K562 (cell line): ENCODE measurements at regions not wholly inside any gene's neighbourhood (a gene's known extent, or its start where the extent isn't known, plus 50 kb on each side); places are given as distances from the start of the nearest gene placed in this dataset.

Source experiments
- BHLHE40 ChIP-seq: IDR thresholded peaks from 2 replicates; pipeline ENCODE4 v1.6.1; 2011; ENCODE audit warnings: low read length, improper control_type of control experiment
- CBFA2T3 ChIP-seq: fragments of 450-650 bp; IDR thresholded peaks from 2 replicates; pipeline ENCODE4 v1.6.1; 2017
- CHD1 ChIP-seq: fragments of 200-600 bp; sonication (generic); IDR thresholded peaks from one replicate; pipeline ENCODE4 v1.6.1; 2012; ENCODE audit warnings: mild to moderate bottlenecking, moderate library complexity, low read length, inconsistent platforms
- DLX4 ChIP-seq: fragments of 250-450 bp; sonication (Bioruptor Pico); IDR thresholded peaks from 2 replicates; pipeline ENCODE4 v1.6.1; 2021; ENCODE audit warnings: mild to moderate bottlenecking
- DPF2 ChIP-seq: fragments of 450-650 bp; IDR thresholded peaks from 2 replicates; pipeline ENCODE4 v1.6.1; 2016
- HNRNPLL ChIP-seq: fragments of 200-400 bp; formaldehyde crosslinking; IDR thresholded peaks from 2 replicates; pipeline ENCODE4 v1.6.1; 2017; ENCODE audit warnings: low read length, low read depth, mild to moderate bottlenecking; ENCODE audit not compliant: poor library complexity, severe bottlenecking
- HSF4 ChIP-seq: fragments of 250-450 bp; sonication (Bioruptor Pico); IDR thresholded peaks from 2 replicates; pipeline ENCODE4 v2.1.2; 2022; ENCODE audit warnings: mild to moderate bottlenecking, moderate library complexity, borderline replicate concordance
- MITF ChIP-seq: IDR thresholded peaks from 2 replicates; pipeline ENCODE4 v1.6.1; 2014; ENCODE audit warnings: antibody characterized with exemption
- MLLT1 ChIP-seq, 2 experiments: fragments of 450-650 bp; IDR thresholded peaks; 2 replicates each; pipeline ENCODE4 v1.6.1; 2016
- MNT ChIP-seq, 2 experiments: fragments of 450-650 bp; conservative IDR thresholded peaks; 2 replicates each; pipeline ENCODE4 v1.6.1; 2017; ENCODE audit warnings: mild to moderate bottlenecking in 2 of 2, moderate library complexity in 2 of 2
- NR1H2 ChIP-seq: sonication (generic); formaldehyde crosslinking; IDR thresholded peaks from 2 replicates; pipeline ENCODE4 v1.4.0; 2020; ENCODE audit warnings: mild to moderate bottlenecking, missing genetic modification reagents
- RFX1 ChIP-seq: fragments of 450-650 bp; IDR thresholded peaks from 2 replicates; pipeline ENCODE4 v1.6.1; 2016; ENCODE audit warnings: mild to moderate bottlenecking, moderate library complexity
- SIRT6 ChIP-seq: IDR thresholded peaks from one replicate; pipeline ENCODE4 v1.6.1; 2012; ENCODE audit warnings: low read depth, mild to moderate bottlenecking, control low read depth, inconsistent platforms, low read length, moderate library complexity
- ZHX1 ChIP-seq: fragments of 150-350 bp; conservative IDR thresholded peaks from 2 replicates; pipeline ENCODE4 v1.6.1; 2014; ENCODE audit warnings: low read length
- ZNF384 ChIP-seq: IDR thresholded peaks from 2 replicates; pipeline ENCODE4 v1.6.1; 2012; ENCODE audit warnings: low read depth, low read length, improper control_type of control experiment
- ZNF76 ChIP-seq: fragments of 250-450 bp; sonication (Bioruptor Pico); IDR thresholded peaks from 2 replicates; pipeline ENCODE4 v1.4.0; 2020; ENCODE audit warnings: mild to moderate bottlenecking, moderate library complexity, borderline replicate concordance
- ZNF79 ChIP-seq: fragments of 250-450 bp; sonication (Bioruptor Pico); IDR thresholded peaks from 2 replicates; pipeline ENCODE4 v1.4.0; 2020; ENCODE audit warnings: low read depth, mild to moderate bottlenecking, moderate library complexity
- TF ChIP-seq, protein P1 (sequence below): sonication (generic); formaldehyde crosslinking; IDR thresholded peaks from 2 replicates; pipeline ENCODE4 v1.8.0; 2022; ENCODE audit warnings: mild to moderate bottlenecking, missing genetic modification reagents, borderline replicate concordance

DNA sequence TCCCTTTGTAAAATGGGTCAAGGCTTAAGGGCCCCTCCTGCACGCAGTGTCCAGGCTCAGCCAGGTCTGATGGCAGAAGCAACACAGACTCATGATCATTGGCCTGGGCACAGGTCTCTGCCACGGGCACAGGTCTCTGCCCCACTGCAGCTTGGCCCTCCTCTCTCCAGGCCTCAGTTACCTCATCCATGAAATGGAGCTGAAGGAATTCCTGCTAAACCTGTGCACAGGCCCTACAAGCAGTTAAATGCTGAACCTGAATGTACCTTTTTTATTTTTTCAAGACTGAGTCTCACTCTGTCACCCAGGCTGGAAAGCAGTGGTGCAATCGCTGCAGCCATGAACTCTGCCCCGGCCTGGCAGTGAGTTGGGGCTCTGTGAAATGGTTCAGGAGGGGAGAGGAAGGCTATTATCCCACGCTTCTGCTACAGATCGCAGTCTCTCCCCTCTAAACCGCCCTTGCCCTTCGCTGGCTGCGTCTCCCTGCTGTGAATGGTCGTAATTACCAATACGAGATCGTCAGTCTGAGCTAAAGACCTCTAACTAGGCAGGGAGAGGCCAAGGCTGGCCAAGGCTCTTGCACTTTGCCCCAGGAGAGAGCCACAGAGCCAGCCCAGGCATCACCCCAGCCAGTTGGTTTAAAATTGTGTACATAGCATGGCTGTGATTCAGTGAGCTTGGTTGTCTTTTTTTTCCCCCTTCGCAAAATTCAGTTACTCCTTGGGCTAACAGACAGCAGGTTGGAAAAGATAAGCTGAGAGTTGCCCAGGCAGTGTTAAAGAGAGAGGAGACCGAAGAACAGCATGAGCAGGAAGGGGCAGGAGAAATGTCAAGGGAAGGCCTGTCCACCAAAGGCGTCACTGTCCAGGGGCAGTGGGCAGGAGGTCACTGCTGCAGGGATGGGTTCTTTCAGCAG, 93.0 kb upstream of the KCTD7 start (continued):
- TF ChIP-seq HNRNPLL (no peak), MNT (conservative IDR thresholded peaks at IDR 0.05) (0 out of 4 replicates have a peak, but pooled peaks of 1 of the 2 experiments have one; percentile 10), ZHX1 (no peak), RFX1 (no peak), BHLHE40 (no peak), DLX4 (CRISPR knock-in tag) (no peak), HSF4 (CRISPR knock-in tag) (no peak), CHD1 (no peak), MLLT1 (IDR thresholded peaks at IDR 0.05) (no peak), ZNF384 (peak; percentile 65), ZNF76 (CRISPR knock-in tag) (no peak), MITF (no peak), NR1H2 (CRISPR knock-in tag) (no peak), SIRT6 (no peak), DPF2 (peak; percentile 34; the same call in 1 of the 2 replicates), ZNF79 (CRISPR knock-in tag) (no peak), CBFA2T3 (peak; percentile 82)
- TF ChIP-seq, protein P1, sequence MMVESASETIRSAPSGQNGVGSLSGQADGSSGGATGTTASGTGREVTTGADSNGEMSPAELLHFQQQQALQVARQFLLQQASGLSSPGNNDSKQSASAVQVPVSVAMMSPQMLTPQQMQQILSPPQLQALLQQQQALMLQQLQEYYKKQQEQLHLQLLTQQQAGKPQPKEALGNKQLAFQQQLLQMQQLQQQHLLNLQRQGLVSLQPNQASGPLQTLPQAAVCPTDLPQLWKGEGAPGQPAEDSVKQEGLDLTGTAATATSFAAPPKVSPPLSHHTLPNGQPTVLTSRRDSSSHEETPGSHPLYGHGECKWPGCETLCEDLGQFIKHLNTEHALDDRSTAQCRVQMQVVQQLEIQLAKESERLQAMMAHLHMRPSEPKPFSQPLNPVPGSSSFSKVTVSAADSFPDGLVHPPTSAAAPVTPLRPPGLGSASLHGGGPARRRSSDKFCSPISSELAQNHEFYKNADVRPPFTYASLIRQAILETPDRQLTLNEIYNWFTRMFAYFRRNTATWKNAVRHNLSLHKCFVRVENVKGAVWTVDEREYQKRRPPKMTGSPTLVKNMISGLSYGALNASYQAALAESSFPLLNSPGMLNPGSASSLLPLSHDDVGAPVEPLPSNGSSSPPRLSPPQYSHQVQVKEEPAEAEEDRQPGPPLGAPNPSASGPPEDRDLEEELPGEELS (CRISPR knock-in tag), result no peak
